ENCODE measurements at regions not wholly inside any gene's neighbourhood (a gene's known extent, or its start where the extent isn't known, plus 50 kb on each side); places are given as distances from the start of the nearest gene placed in this dataset.

DNA sequence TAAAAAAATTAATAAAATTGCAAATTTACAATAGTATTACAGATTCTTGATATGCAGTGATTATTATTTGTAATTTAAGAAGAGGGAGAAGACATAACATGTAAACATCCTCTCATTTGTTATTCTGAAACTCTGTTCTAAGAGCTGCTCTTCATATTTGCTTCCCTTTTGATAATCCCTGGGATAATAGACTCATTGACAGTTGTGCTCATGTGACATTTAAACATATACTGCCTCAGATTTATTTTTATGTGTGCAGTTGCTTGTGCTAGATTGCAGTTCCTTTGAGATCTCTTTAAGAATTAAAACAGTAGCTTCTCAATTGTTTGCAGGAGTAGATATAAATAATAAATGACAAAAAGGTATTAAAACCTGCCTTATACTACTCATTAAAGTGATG is 605.1 kb upstream of the CNTNAP5 start:
- Histone ChIP-seq H3K36me3 (no peaks in the 10 kb centered on the region), H3K9me3 (no peaks in the 10 kb centered on the region), H3K4me3 (no peak overlapping the region), H3K27me3 (no peaks in the 10 kb centered on the region), H3K4me1 (no peaks in the 10 kb centered on the region), H3K27ac (no peak overlapping the region)
- TF ChIP-seq POLR2A (IDR thresholded peaks at IDR 0.05) = no peak
- TF ChIP-seq, protein P1, sequence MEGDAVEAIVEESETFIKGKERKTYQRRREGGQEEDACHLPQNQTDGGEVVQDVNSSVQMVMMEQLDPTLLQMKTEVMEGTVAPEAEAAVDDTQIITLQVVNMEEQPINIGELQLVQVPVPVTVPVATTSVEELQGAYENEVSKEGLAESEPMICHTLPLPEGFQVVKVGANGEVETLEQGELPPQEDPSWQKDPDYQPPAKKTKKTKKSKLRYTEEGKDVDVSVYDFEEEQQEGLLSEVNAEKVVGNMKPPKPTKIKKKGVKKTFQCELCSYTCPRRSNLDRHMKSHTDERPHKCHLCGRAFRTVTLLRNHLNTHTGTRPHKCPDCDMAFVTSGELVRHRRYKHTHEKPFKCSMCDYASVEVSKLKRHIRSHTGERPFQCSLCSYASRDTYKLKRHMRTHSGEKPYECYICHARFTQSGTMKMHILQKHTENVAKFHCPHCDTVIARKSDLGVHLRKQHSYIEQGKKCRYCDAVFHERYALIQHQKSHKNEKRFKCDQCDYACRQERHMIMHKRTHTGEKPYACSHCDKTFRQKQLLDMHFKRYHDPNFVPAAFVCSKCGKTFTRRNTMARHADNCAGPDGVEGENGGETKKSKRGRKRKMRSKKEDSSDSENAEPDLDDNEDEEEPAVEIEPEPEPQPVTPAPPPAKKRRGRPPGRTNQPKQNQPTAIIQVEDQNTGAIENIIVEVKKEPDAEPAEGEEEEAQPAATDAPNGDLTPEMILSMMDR (IDR thresholded peaks at IDR 0.05) = no peak
- DNase-seq = no peak
- intact Hi-C loops (cut with DNase I) = no loop called here

DNA sequence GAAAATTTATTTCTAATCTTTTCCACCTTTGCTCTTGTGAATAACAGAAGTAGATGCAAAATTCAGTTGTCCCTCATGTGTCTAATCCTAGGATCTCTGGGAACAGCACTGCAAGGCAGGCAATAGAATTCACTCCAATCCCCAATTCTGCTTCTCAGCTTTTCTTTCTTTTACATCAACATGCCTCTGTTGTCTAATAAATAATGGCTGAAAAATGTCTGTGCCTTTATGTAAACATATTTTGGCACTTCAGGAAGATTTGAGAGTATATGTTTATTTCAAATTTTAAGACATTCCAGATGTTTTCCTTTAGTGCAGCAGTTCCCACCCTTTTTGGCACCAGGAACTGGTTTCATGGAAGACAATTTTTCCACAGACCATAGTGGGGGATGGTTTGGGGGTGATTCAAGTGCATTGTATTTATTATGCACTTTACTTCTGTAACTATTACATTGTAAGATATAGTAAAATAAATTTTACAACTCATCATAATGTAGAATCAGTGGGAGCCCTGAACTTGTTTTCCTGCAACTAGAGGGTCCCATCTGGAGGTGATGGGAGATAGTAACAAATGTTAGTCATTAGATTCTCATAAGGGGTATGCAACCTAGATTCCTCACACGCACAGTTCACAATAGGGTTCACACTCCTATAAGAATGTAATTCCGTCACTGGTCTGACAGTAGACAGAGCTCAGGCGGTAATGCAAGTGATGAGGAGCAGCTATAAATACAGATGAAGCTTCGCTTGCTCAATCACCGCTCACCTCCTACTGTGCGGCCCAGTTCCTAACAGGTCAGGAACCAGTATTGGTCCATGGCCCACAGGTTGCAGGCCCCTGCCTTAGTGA is 590.3 kb upstream of the CNTNAP5 start:
- no peaks in the 10 kb centered on the region for H3K9me3 ChIP-seq
- H3K4me3 ChIP-seq = no peak overlapping the region
- H3K36me3 ChIP-seq = no peaks in the 10 kb centered on the region
- intact Hi-C loops (cut with DNase I) = no loop called here
- TF ChIP-seq POLR2A (IDR thresholded peaks at IDR 0.05) = no peak
- TF ChIP-seq, protein P1 (IDR thresholded peaks at IDR 0.05) = no peak
- H3K4me1 ChIP-seq = no peaks in the 10 kb centered on the region
- no peak for DNase-seq
- no peaks in the 10 kb centered on the region for H3K27me3 ChIP-seq
- WGBS, 2 donors = 82 to 89% methylated on average over 6 of the region's 6 CpGs
- H3K27ac ChIP-seq = no peak overlapping the region

DNA sequence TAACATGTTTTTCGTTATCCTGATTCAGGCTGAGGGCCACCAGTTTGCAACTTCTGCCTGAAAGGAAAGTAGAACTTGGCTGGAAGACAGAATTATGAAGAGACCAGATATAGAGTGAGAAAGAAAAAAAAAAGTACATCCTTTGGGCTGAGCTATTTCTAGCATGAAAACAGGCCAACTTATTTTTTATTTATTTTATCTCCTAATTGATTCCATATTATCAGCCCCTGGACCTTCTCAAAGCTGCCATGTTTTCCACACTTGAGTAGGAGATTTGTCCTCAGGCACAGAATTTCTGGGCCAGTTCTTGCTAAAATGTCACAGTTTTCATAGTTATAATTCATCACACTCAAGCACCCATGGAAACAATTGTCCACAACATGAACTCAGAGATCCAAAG is 586.8 kb upstream of the CNTNAP5 start:
- no peak for TF ChIP-seq POLR2A (IDR thresholded peaks at IDR 0.05)
- TF ChIP-seq, protein P1 (IDR thresholded peaks at IDR 0.05) = no peak
- Histone ChIP-seq H3K4me3 (no peak overlapping the region), H3K36me3 (no peaks in the 10 kb centered on the region), H3K27me3 (no peaks in the 10 kb centered on the region), H3K9me3 (no peaks in the 10 kb centered on the region), H3K4me1 (no peaks in the 10 kb centered on the region), H3K27ac (no peak overlapping the region)
- 13 to 35% methylated on average over 1 of the region's 1 CpG for WGBS, 2 donors
- intact Hi-C loops (cut with DNase I) = no loop called here
- DNase-seq = no peak

DNA sequence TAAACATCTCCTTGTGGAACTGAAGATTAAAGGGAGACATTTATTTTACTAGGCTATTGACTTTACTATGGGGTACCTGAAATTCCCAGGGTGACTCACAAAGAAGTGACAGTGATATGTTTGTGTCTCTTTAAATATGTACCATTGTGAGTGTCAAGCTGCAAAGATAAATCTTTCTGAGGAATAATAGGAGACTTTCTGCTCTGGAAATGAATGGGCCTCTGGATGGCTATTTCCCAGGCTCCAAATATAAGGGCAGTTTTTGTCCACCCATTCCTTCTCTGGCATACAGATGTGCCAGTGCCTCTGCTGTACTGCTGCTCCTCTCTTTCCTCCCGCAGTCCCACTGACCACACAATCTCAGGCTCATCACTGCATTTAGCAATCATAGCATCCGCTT is 586.4 kb upstream of the CNTNAP5 start:
- WGBS, 2 donors = 50 to 64% methylated on average over 2 of the region's 2 CpGs
- intact Hi-C loops (cut with DNase I) = no loop called here
- no peak overlapping the region for H3K4me3 ChIP-seq
- no peaks in the 10 kb centered on the region for H3K9me3 ChIP-seq
- H3K27me3 ChIP-seq = no peaks in the 10 kb centered on the region
- DNase-seq = no peak
- H3K27ac ChIP-seq = no peak overlapping the region
- no peaks in the 10 kb centered on the region for H3K4me1 ChIP-seq
- TF ChIP-seq, protein P1 (IDR thresholded peaks at IDR 0.05) = no peak
- TF ChIP-seq POLR2A (IDR thresholded peaks at IDR 0.05) = no peak
- no peaks in the 10 kb centered on the region for H3K36me3 ChIP-seq

DNA sequence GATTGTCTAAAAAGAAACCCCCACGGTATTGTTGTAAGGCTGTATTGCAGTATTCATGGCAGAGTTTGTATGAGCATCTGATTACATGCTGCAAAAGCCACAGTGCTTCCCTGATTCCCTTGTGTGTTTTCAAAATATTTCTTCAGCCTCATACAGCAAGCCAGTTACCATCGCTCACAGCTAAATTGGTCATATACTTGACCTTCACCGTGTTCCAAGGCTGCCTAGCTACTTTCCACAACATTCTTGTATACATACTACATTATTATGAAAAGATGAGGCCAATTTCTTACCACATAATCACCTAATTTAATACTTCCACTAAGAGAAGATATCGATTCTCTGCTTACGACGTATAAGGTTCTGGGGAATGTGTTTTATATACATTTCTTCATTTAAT is 576.3 kb upstream of the CNTNAP5 start:
- no peak for TF ChIP-seq POLR2A (IDR thresholded peaks at IDR 0.05)
- TF ChIP-seq, protein P1 (IDR thresholded peaks at IDR 0.05) = no peak
- Histone ChIP-seq H3K4me3 (no peak overlapping the region), H3K36me3 (no peaks in the 10 kb centered on the region), H3K27ac (no peak overlapping the region), H3K4me1 (no peaks in the 10 kb centered on the region), H3K9me3 (no peaks in the 10 kb centered on the region), H3K27me3 (no peaks in the 10 kb centered on the region)
- DNase-seq = no peak
- intact Hi-C loops (cut with DNase I) = no loop called here
- WGBS, 2 donors = 78 to 80% methylated on average over 6 of the region's 6 CpGs

Data from esophagus squamous epithelium (tissue), 5 donors.